AG10803 (cell line): ENCODE measurements at regions not wholly inside any gene's neighbourhood (a gene's known extent, or its start where the extent isn't known, plus 50 kb on each side); places are given as distances from the start of the nearest gene placed in this dataset.

Experiments used
- DNase-seq: peaks from one replicate; pipeline ENCODE4 v3.0.0; 2010; ENCODE audit warnings: low read depth
- H3K4me3 ChIP-seq: 2 replicates; pipeline ENCODE4 v1.5.1; 2011; ENCODE audit warnings: mild to moderate bottlenecking, low read length, control low read depth
- TF ChIP-seq, protein P1 (sequence below): conservative IDR thresholded peaks from 2 replicates; pipeline ENCODE4 v1.5.1; 2011; ENCODE audit warnings: mild to moderate bottlenecking, low read length, control low read depth, inconsistent platforms

- no peak overlapping the region for H3K4me3 ChIP-seq
- DNase-seq = no peak
- TF ChIP-seq, protein P1, sequence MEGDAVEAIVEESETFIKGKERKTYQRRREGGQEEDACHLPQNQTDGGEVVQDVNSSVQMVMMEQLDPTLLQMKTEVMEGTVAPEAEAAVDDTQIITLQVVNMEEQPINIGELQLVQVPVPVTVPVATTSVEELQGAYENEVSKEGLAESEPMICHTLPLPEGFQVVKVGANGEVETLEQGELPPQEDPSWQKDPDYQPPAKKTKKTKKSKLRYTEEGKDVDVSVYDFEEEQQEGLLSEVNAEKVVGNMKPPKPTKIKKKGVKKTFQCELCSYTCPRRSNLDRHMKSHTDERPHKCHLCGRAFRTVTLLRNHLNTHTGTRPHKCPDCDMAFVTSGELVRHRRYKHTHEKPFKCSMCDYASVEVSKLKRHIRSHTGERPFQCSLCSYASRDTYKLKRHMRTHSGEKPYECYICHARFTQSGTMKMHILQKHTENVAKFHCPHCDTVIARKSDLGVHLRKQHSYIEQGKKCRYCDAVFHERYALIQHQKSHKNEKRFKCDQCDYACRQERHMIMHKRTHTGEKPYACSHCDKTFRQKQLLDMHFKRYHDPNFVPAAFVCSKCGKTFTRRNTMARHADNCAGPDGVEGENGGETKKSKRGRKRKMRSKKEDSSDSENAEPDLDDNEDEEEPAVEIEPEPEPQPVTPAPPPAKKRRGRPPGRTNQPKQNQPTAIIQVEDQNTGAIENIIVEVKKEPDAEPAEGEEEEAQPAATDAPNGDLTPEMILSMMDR = no peak
Observed at GRCh38 chr10:105834261-105835059, 1193.4 kb downstream of the SORCS3 start.

DNA sequence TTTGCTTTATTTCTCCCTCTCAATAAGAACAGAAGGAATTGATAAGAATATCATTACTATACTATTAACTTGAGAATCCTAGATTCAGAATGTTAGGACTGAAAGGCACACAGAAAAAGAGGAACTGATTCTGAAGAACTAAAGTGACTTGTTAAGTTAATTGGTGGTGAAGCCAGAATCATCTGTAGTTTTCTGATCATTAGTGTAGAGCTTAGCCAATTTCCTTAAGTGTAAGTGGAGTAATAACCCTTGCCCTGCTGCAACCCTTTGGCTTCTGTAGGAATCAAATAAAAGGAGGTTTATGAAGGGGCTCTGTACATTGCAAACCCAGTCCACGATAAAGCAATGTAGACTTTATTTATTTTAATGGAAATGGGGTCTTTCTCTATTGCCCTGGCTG lies 1186.0 kb downstream of the SORCS3 start:
- TF ChIP-seq, protein P1 = no peak
- no peak overlapping the region for H3K4me3 ChIP-seq
- DNase-seq = no peak

GRCh38 chr10:105807935-105808587 lies 1167.0 kb downstream of the SORCS3 start:
- TF ChIP-seq, protein P1 = no peak
- no peak for DNase-seq
- H3K4me3 ChIP-seq = no peak overlapping the region

- no peak for DNase-seq
- no peak overlapping the region for H3K4me3 ChIP-seq
- TF ChIP-seq, protein P1 = no peak
Observed at GRCh38 chr10:105803206-105803605, 1162.1 kb downstream of the SORCS3 start.

GRCh38 chr10:105800641-105801040 lies 1159.6 kb downstream of the SORCS3 start:
- TF ChIP-seq, protein P1 = no peak
- no peak overlapping the region for H3K4me3 ChIP-seq
- DNase-seq = no peak

- TF ChIP-seq, protein P1 = no peak
- H3K4me3 ChIP-seq = no peak overlapping the region
- no peak for DNase-seq
Observed at GRCh38 chr10:105798328-105798889, 1157.3 kb downstream of the SORCS3 start.
